ENCODE measurements at regions not wholly inside any gene's neighbourhood (a gene's known extent, or its start where the extent isn't known, plus 50 kb on each side); places are given as distances from the start of the nearest gene placed in this dataset.

GRCh38 chr11:134714021-134714656 is 302.1 kb upstream of the B3GAT1 start:
- no peak for TF ChIP-seq CTCF (IDR thresholded peaks at IDR 0.05; ENCODE audit: low read depth, low read length)
- no peak for DNase-seq (ENCODE audit: extremely low read depth, low read depth)

DNA sequence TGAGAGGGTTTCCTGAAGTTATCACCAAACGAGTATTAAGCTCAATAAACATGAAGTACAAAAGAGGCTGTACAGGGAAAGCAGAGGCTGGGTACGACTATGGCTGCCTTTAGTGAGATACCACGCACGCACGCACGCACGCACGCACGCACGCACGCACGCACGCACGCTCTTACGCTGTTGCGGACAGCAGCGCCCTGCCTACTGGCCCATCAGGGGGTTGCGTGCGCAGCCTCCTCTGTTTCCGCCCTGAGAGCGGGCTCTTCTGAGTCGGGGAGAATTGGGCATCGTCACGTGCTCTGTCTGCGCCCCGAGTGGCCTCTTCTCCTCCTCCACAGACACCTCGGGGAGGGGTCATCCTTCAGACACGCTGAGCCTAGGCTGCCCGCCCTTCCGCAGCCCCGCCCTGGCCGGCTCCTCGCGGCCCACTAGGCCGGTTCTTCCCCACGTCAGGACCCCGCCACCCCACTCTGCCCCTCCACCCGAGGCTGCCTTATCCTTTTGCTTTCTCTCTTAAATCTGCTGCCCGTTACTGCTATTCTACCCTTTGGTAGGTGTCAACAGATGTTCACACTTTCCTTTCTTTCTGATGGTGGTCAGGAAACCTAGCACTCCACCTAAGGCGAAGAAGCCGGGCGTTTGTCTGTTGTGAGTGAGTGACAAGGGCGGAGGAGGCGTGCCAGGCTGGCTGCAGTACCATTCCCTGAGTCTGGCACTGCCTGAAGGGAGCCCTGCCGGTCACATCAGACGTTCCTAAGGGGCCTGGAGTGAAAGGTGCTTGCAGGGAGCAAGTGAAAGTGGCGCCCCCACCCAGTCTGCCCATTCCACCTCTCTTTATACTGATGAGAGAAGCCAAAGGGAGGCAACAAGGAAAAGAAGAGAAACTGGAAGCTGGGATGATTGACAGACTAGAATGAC is 300.4 kb upstream of the B3GAT1 start:
- no peak for DNase-seq (ENCODE audit: extremely low read depth, low read depth)
- no peak for TF ChIP-seq CTCF (IDR thresholded peaks at IDR 0.05; ENCODE audit: low read depth, low read length)

DNA sequence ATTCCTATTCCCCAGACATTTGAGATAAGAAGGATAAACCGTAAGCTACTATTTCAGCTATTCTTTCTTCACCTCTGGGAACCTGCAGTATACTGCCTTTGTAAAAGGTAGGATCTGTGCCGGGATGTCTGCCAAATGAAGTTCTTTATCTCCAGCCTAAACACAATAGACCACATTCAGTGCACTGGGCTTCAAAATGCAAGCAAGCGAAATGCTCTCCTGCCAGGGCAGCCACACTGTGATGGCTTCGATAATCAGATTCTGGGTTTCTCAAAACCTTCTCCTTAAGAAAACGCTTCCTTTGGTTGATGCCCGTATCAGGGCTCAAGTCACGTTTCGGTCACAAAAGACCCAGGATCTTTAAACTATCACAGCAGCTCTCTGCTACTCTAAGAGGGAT is 299.5 kb upstream of the B3GAT1 start:
- DNase-seq (ENCODE audit: extremely low read depth, low read depth), result no peak
- no peak for TF ChIP-seq CTCF (IDR thresholded peaks at IDR 0.05; ENCODE audit: low read depth, low read length)

GRCh38 chr11:134710861-134711407 is 298.9 kb upstream of the B3GAT1 start:
- no peak for TF ChIP-seq CTCF (IDR thresholded peaks at IDR 0.05; ENCODE audit: low read depth, low read length)
- DNase-seq (ENCODE audit: extremely low read depth, low read depth), result no peak

GRCh38 chr11:134705858-134706257 is 293.8 kb upstream of the B3GAT1 start:
- DNase-seq (ENCODE audit: extremely low read depth, low read depth), result no peak
- TF ChIP-seq CTCF (IDR thresholded peaks at IDR 0.05; ENCODE audit: low read depth, low read length), result no peak

- no peak for TF ChIP-seq CTCF (IDR thresholded peaks at IDR 0.05; ENCODE audit: low read depth, low read length)
- DNase-seq (ENCODE audit: extremely low read depth, low read depth), result no peak
Measured at GRCh38 chr11:134702827-134703226, 290.8 kb upstream of the B3GAT1 start.
